ENCODE measurements at regions not wholly inside any gene's neighbourhood (a gene's known extent, or its start where the extent isn't known, plus 50 kb on each side); places are given as distances from the start of the nearest gene placed in this dataset.

DNA sequence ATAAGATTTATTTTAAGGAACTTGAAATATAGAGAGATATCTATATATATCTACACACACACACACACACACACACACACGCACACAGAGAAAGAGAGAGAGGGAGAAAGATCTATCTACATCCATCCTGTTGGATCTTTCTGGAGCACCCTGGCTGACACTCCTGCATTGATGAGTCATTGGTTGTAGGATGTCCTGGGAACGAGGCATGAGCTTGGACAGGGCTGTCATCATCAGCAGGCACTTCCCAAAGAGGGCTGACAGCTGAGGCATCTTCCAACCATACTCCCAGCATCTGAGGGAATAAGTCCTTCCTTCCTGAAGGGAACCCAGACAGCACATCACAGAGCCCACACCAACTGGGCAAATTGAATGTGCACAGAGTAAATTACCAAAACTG, 99.1 kb upstream of the ERG start:
- H3K4ac ChIP-seq (ENCODE audit: low read length): no peak overlapping the region
- no peak overlapping the region for H3K18ac ChIP-seq (ENCODE audit: low read length)
- H2BK15ac ChIP-seq (ENCODE audit: low read length): no peak overlapping the region
- no peak overlapping the region for H2AFZ ChIP-seq (ENCODE audit: low read length)
- no peak overlapping the region for H2BK120ac ChIP-seq (ENCODE audit: low read depth, low read length)
- no peak overlapping the region for H4K8ac ChIP-seq (ENCODE audit: low read depth, low read length)
- DNase-seq (ENCODE audit: low spot score): no peak
- H3K23ac ChIP-seq (ENCODE audit: low read depth, low read length, poor library complexity): no peak overlapping the region
- H2AK5ac ChIP-seq (ENCODE audit: low read depth, low read length): no peak overlapping the region
- no peaks in the 10 kb centered on the region for H3K4me1 ChIP-seq (ENCODE audit: control insufficient read depth in 2 of 2, insufficient read depth in 1 of 2, low read depth in 1 of 2, low read length in 2 of 2)
- H3K27ac ChIP-seq (replicated peaks; ENCODE audit: low read length): no peak overlapping the region
- no peaks in the 10 kb centered on the region for H3K27me3 ChIP-seq (ENCODE audit: control insufficient read depth in 3 of 3, insufficient read depth in 3 of 3, low read depth in 1 of 3, low read length in 3 of 3)
- H3K4me2 ChIP-seq (ENCODE audit: insufficient read depth, low read length, poor library complexity, severe bottlenecking): no peak overlapping the region
- no peak overlapping the region for H3K4me3 ChIP-seq (ENCODE audit: low read length in 2 of 2)
- H2BK5ac ChIP-seq (ENCODE audit: low read length): no peak overlapping the region
- no peak overlapping the region for H4K91ac ChIP-seq (ENCODE audit: low read depth, low read length, poor library complexity)
- no peak overlapping the region for H3K14ac ChIP-seq (ENCODE audit: low read length)
- no peaks in the 10 kb centered on the region for H3K36me3 ChIP-seq (replicated peaks in 1 of 2; ENCODE audit: control insufficient read depth in 2 of 2, insufficient read depth in 2 of 2, low read length in 2 of 2)
- WGBS, 2 donors (ENCODE audit: extremely low coverage in 2 of 2, insufficient read length in 2 of 2, insufficient replicate concordance in 1 of 2): no CpG with 5 or more reads among the region's 2 CpGs
- no peak overlapping the region for H3K9ac ChIP-seq (ENCODE audit: low read depth, low read length, poor library complexity)
- H2BK12ac ChIP-seq (ENCODE audit: low read length): no peak overlapping the region
- no peaks in the 10 kb centered on the region for H3K9me3 ChIP-seq (replicated peaks in 1 of 2; ENCODE audit: control insufficient read depth in 2 of 2, insufficient read depth in 1 of 2, low read depth in 1 of 2, low read length in 2 of 2)
- no peaks in the 10 kb centered on the region for H3K79me1 ChIP-seq (ENCODE audit: low read depth, low read length)

DNA sequence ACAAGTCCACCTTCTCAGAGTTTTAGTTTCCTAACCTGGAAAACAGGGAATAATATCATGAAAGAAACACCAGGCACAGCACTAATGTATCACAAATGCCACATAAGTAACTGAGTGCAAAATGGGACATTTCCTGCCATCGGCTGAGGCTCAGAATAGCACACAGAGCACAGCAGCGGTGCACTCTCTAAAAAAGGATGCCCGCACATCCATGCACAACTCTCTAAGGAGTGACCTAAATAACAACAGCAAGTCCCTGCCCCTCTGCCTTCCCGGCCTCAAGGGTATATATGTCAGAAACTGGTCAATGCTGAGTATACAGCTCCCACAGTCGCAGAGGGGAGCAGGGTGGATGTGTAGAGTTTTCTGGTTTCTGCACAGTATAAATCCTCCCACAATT, 100.1 kb upstream of the ERG start:
- Histone ChIP-seq H3K4me3 (ENCODE audit: low read length in 2 of 2) (no peak overlapping the region), H2BK120ac (ENCODE audit: low read depth, low read length) (no peak overlapping the region), H3K23ac (ENCODE audit: low read depth, low read length, poor library complexity) (no peak overlapping the region), H3K79me1 (ENCODE audit: low read depth, low read length) (no peaks in the 10 kb centered on the region), H3K4me2 (ENCODE audit: insufficient read depth, low read length, poor library complexity, severe bottlenecking) (no peak overlapping the region), H3K4me1 (ENCODE audit: control insufficient read depth in 2 of 2, insufficient read depth in 1 of 2, low read depth in 1 of 2, low read length in 2 of 2) (no peaks in the 10 kb centered on the region), H3K9me3 (replicated peaks in 1 of 2; ENCODE audit: control insufficient read depth in 2 of 2, insufficient read depth in 1 of 2, low read depth in 1 of 2, low read length in 2 of 2) (no peaks in the 10 kb centered on the region), H3K36me3 (replicated peaks in 1 of 2; ENCODE audit: control insufficient read depth in 2 of 2, insufficient read depth in 2 of 2, low read length in 2 of 2) (no peaks in the 10 kb centered on the region), H2BK15ac (ENCODE audit: low read length) (no peak overlapping the region), H3K27me3 (ENCODE audit: control insufficient read depth in 3 of 3, insufficient read depth in 3 of 3, low read depth in 1 of 3, low read length in 3 of 3) (no peaks in the 10 kb centered on the region), H2AK5ac (ENCODE audit: low read depth, low read length) (no peak overlapping the region), H2BK12ac (ENCODE audit: low read length) (no peak overlapping the region), H2AFZ (ENCODE audit: low read length) (no peak overlapping the region), H3K9ac (ENCODE audit: low read depth, low read length, poor library complexity) (no peak overlapping the region), H3K4ac (ENCODE audit: low read length) (no peak overlapping the region), H4K8ac (ENCODE audit: low read depth, low read length) (no peak overlapping the region), H4K91ac (ENCODE audit: low read depth, low read length, poor library complexity) (no peak overlapping the region), H3K18ac (ENCODE audit: low read length) (peak overlapping the region; percentile 73), H2BK5ac (ENCODE audit: low read length) (no peak overlapping the region), H3K14ac (ENCODE audit: low read length) (no peak overlapping the region), H3K27ac (replicated peaks; ENCODE audit: low read length) (no peak overlapping the region)
- no CpG with 5 or more reads among the region's 5 CpGs for WGBS, 2 donors (ENCODE audit: extremely low coverage in 2 of 2, insufficient read length in 2 of 2, insufficient replicate concordance in 1 of 2)
- no peak for DNase-seq (ENCODE audit: low spot score)

DNA sequence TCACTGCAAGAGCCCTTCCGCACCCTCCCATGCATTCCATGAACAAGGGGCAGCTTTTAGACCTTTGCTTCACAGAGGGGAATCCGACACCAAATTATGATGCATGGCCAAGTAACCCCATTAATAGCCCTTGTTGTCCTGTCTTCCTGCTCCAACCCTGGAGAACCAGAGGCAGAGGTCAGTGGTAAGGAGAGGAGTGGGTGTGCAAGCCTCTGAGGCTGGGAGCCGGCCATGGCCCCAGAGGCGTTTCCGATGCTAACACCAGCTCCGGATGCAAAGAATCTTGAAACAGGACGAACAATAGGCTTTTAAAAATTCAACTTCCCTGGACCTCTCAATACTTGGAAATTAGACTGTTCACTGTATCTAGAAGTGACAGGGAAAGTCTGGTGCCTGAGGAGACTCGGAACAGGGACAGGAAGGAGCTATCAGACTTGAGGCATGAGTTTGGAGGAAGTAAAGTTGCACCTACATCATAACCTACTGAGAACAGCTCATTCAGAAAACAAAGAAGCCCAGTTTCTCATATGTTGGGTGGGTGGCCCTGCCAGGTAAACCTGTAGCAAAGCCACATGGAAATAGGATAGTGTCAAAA, 101.2 kb upstream of the ERG start:
- Histone ChIP-seq H2BK12ac (ENCODE audit: low read length) (no peak overlapping the region), H3K9ac (ENCODE audit: low read depth, low read length, poor library complexity) (no peak overlapping the region), H3K4me1 (ENCODE audit: control insufficient read depth in 2 of 2, insufficient read depth in 1 of 2, low read depth in 1 of 2, low read length in 2 of 2) (no peaks in the 10 kb centered on the region), H3K23ac (ENCODE audit: low read depth, low read length, poor library complexity) (no peak overlapping the region), H4K8ac (ENCODE audit: low read depth, low read length) (no peak overlapping the region), H3K4me3 (ENCODE audit: low read length in 2 of 2) (no peak overlapping the region), H3K18ac (ENCODE audit: low read length) (peak overlapping the region; percentile 17), H4K91ac (ENCODE audit: low read depth, low read length, poor library complexity) (no peak overlapping the region), H2BK5ac (ENCODE audit: low read length) (no peak overlapping the region), H2BK15ac (ENCODE audit: low read length) (no peak overlapping the region), H3K4ac (ENCODE audit: low read length) (no peak overlapping the region), H3K27ac (replicated peaks; ENCODE audit: low read length) (no peak overlapping the region), H3K36me3 (replicated peaks in 1 of 2; ENCODE audit: control insufficient read depth in 2 of 2, insufficient read depth in 2 of 2, low read length in 2 of 2) (no peaks in the 10 kb centered on the region), H3K14ac (ENCODE audit: low read length) (no peak overlapping the region), H3K4me2 (ENCODE audit: insufficient read depth, low read length, poor library complexity, severe bottlenecking) (no peak overlapping the region), H2AK5ac (ENCODE audit: low read depth, low read length) (no peak overlapping the region), H2AFZ (ENCODE audit: low read length) (no peak overlapping the region), H3K79me1 (ENCODE audit: low read depth, low read length) (no peaks in the 10 kb centered on the region), H2BK120ac (ENCODE audit: low read depth, low read length) (no peak overlapping the region), H3K27me3 (ENCODE audit: control insufficient read depth in 3 of 3, insufficient read depth in 3 of 3, low read depth in 1 of 3, low read length in 3 of 3) (no peaks in the 10 kb centered on the region), H3K9me3 (replicated peaks in 1 of 2; ENCODE audit: control insufficient read depth in 2 of 2, insufficient read depth in 1 of 2, low read depth in 1 of 2, low read length in 2 of 2) (no peaks in the 10 kb centered on the region)
- no CpG with 5 or more reads among the region's 8 CpGs for WGBS, 2 donors (ENCODE audit: extremely low coverage in 2 of 2, insufficient read length in 2 of 2, insufficient replicate concordance in 1 of 2)
- no peak for DNase-seq (ENCODE audit: low spot score)

DNA sequence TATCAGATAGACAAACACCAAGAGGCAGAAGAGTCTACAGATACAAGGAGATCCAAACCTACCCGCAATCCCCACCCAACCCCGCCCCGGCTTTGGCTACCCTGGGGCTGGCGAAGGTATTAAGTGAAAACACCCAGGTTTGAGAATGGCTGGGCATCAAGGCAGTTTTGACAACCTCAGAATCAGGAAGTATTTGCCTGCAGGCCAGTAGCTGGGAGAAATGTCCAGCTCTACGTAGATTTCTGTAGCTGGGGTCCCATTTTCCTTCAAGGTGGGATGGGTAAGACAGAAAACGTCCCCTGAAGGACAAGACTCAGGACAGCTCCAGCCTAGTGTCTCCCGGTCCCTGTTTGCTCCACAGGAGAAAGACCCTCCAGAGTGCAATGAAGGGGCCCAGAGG, 101.8 kb upstream of the ERG start:
- no peaks in the 10 kb centered on the region for H3K36me3 ChIP-seq (replicated peaks in 1 of 2; ENCODE audit: control insufficient read depth in 2 of 2, insufficient read depth in 2 of 2, low read length in 2 of 2)
- no peak overlapping the region for H2BK120ac ChIP-seq (ENCODE audit: low read depth, low read length)
- H3K18ac ChIP-seq (ENCODE audit: low read length): no peak overlapping the region
- H2BK5ac ChIP-seq (ENCODE audit: low read length): no peak overlapping the region
- H3K4me3 ChIP-seq (ENCODE audit: low read length in 2 of 2): no peak overlapping the region
- no peak overlapping the region for H3K23ac ChIP-seq (ENCODE audit: low read depth, low read length, poor library complexity)
- no peak overlapping the region for H2BK12ac ChIP-seq (ENCODE audit: low read length)
- H2AFZ ChIP-seq (ENCODE audit: low read length): no peak overlapping the region
- H3K4ac ChIP-seq (ENCODE audit: low read length): no peak overlapping the region
- H3K9me3 ChIP-seq (replicated peaks in 1 of 2; ENCODE audit: control insufficient read depth in 2 of 2, insufficient read depth in 1 of 2, low read depth in 1 of 2, low read length in 2 of 2): no peaks in the 10 kb centered on the region
- no peaks in the 10 kb centered on the region for H3K4me1 ChIP-seq (ENCODE audit: control insufficient read depth in 2 of 2, insufficient read depth in 1 of 2, low read depth in 1 of 2, low read length in 2 of 2)
- H4K8ac ChIP-seq (ENCODE audit: low read depth, low read length): no peak overlapping the region
- H4K91ac ChIP-seq (ENCODE audit: low read depth, low read length, poor library complexity): no peak overlapping the region
- H3K27me3 ChIP-seq (ENCODE audit: control insufficient read depth in 3 of 3, insufficient read depth in 3 of 3, low read depth in 1 of 3, low read length in 3 of 3): no peaks in the 10 kb centered on the region
- no peak overlapping the region for H3K4me2 ChIP-seq (ENCODE audit: insufficient read depth, low read length, poor library complexity, severe bottlenecking)
- H3K9ac ChIP-seq (ENCODE audit: low read depth, low read length, poor library complexity): no peak overlapping the region
- no peak overlapping the region for H3K14ac ChIP-seq (ENCODE audit: low read length)
- H2BK15ac ChIP-seq (ENCODE audit: low read length): no peak overlapping the region
- no CpG with 5 or more reads among the region's 7 CpGs for WGBS, 2 donors (ENCODE audit: extremely low coverage in 2 of 2, insufficient read length in 2 of 2, insufficient replicate concordance in 1 of 2)
- no peaks in the 10 kb centered on the region for H3K79me1 ChIP-seq (ENCODE audit: low read depth, low read length)
- no peak overlapping the region for H3K27ac ChIP-seq (replicated peaks; ENCODE audit: low read length)
- DNase-seq (ENCODE audit: low spot score): no peak
- no peak overlapping the region for H2AK5ac ChIP-seq (ENCODE audit: low read depth, low read length)

Measured in neuronal stem cell (in vitro differentiated cells).